Astrocyte (in vitro differentiated cells and primary cell): ENCODE measurements at regions not wholly inside any gene's neighbourhood (a gene's known extent, or its start where the extent isn't known, plus 50 kb on each side); places are given as distances from the start of the nearest gene placed in this dataset.

ENCODE experiments used
- EZH2 ChIP-seq: IDR thresholded peaks from 2 replicates; pipeline ENCODE4 v1.6.1; 2012; ENCODE audit warnings: mild to moderate bottlenecking, low read length, inconsistent platforms; ENCODE audit not compliant: insufficient read depth
- TF ChIP-seq, protein P1 (sequence below): IDR thresholded peaks from 2 replicates; pipeline ENCODE4 v1.5.1; 2011; ENCODE audit warnings: low read depth, mild to moderate bottlenecking, inconsistent platforms, low read length, moderate library complexity; ENCODE audit not compliant: insufficient read depth

DNA sequence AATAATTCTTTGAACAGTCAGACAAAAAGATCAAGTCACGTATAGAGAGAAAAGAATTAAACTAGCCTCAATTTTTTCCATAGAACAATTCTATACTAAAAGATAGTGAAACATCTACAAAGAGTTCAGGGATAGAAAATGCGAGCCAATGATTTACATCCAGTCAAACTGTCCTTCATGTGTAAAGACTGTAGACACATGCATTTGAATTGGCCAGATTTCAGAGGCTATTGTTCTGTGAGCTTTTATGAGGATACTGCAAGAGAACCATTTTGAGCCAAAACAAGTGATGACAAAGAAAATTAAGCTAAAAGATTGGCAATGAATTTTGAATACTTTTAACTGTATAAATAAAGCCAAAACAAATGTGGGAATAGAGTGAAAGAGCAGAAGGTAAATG, 1230.3 kb downstream of the RPA4 start:
- TF ChIP-seq, protein P1, sequence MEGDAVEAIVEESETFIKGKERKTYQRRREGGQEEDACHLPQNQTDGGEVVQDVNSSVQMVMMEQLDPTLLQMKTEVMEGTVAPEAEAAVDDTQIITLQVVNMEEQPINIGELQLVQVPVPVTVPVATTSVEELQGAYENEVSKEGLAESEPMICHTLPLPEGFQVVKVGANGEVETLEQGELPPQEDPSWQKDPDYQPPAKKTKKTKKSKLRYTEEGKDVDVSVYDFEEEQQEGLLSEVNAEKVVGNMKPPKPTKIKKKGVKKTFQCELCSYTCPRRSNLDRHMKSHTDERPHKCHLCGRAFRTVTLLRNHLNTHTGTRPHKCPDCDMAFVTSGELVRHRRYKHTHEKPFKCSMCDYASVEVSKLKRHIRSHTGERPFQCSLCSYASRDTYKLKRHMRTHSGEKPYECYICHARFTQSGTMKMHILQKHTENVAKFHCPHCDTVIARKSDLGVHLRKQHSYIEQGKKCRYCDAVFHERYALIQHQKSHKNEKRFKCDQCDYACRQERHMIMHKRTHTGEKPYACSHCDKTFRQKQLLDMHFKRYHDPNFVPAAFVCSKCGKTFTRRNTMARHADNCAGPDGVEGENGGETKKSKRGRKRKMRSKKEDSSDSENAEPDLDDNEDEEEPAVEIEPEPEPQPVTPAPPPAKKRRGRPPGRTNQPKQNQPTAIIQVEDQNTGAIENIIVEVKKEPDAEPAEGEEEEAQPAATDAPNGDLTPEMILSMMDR = no peak
- no peak for TF ChIP-seq EZH2
